Endothelial cell of umbilical vein (primary cell): ENCODE measurements at regions not wholly inside any gene's neighbourhood (a gene's known extent, or its start where the extent isn't known, plus 50 kb on each side); places are given as distances from the start of the nearest gene placed in this dataset.

ENCODE experiments used
- EZH2 ChIP-seq: IDR thresholded peaks from 2 replicates; pipeline ENCODE4 v1.6.1; 2012; ENCODE audit warnings: borderline replicate concordance, low read depth, mild to moderate bottlenecking, moderate library complexity, low read length, inconsistent platforms; ENCODE audit not compliant: severe bottlenecking
- MYC ChIP-seq: IDR thresholded peaks from one replicate; pipeline ENCODE4 v1.6.1; 2011; ENCODE audit warnings: mild to moderate bottlenecking, low read depth, low read length
- POLR2A ChIP-seq: IDR thresholded peaks from 2 replicates; pipeline ENCODE4 v1.6.1; 2012; ENCODE audit warnings: low read depth, mild to moderate bottlenecking, control low read depth, low read length
- POLR2AphosphoS5 ChIP-seq: IDR thresholded peaks from 2 replicates; pipeline ENCODE4 v1.6.1; 2012; ENCODE audit warnings: low read depth, mild to moderate bottlenecking, control low read depth, low read length, moderate library complexity; ENCODE audit not compliant: insufficient read depth
- TF ChIP-seq, protein P1 (sequence below), 2 donors: IDR thresholded peaks; 1 replicate in 1 of 2; 2 replicates in 1 of 2; pipeline ENCODE4 v1.5.1; 2011; ENCODE audit warnings: low read length in 2 of 2, mild to moderate bottlenecking in 2 of 2, moderate library complexity in 2 of 2, control low read depth in 1 of 2, inconsistent platforms in 1 of 2, low read depth in 1 of 2; ENCODE audit not compliant: insufficient read depth in 1 of 2; ENCODE audit errors: extremely low read depth in 1 of 2
- TF ChIP-seq, protein P2 (sequence below): IDR thresholded peaks from 2 replicates; pipeline ENCODE4 v1.6.1; 2011; ENCODE audit not compliant: insufficient read depth, insufficient read length

DNA sequence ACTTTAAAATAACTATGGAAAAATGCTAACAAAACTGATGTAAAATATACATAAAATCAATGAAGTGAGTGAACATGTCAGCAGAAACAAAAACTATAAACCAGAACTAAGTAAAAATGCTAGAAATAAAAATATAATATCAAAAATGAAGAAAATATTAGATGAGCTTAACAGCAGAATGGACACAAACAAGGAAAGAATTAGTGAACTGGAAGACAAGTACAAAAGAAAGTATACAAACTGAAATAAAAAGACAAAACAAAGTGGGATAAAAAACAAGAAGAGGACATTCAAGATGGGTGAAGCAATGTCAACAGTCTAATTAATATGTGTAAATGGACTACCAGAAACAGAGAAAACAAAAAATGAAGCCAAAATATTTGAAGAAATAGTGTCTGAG lies 339.2 kb downstream of the NXPE2 start:
- TF ChIP-seq EZH2 (no peak), POLR2A (no peak), POLR2AphosphoS5 (no peak), MYC (no peak)
- TF ChIP-seq, protein P1, sequence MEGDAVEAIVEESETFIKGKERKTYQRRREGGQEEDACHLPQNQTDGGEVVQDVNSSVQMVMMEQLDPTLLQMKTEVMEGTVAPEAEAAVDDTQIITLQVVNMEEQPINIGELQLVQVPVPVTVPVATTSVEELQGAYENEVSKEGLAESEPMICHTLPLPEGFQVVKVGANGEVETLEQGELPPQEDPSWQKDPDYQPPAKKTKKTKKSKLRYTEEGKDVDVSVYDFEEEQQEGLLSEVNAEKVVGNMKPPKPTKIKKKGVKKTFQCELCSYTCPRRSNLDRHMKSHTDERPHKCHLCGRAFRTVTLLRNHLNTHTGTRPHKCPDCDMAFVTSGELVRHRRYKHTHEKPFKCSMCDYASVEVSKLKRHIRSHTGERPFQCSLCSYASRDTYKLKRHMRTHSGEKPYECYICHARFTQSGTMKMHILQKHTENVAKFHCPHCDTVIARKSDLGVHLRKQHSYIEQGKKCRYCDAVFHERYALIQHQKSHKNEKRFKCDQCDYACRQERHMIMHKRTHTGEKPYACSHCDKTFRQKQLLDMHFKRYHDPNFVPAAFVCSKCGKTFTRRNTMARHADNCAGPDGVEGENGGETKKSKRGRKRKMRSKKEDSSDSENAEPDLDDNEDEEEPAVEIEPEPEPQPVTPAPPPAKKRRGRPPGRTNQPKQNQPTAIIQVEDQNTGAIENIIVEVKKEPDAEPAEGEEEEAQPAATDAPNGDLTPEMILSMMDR (IDR thresholded peaks at IDR 0.05; ENCODE audit: extremely low read depth in 1 of 2, insufficient read depth in 1 of 2, low read depth in 1 of 2, low read length in 2 of 2) = no peak
- TF ChIP-seq, protein P2, sequence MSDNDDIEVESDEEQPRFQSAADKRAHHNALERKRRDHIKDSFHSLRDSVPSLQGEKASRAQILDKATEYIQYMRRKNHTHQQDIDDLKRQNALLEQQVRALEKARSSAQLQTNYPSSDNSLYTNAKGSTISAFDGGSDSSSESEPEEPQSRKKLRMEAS = no peak
